MM.1S (cell line): ENCODE measurements at regions not wholly inside any gene's neighbourhood (a gene's known extent, or its start where the extent isn't known, plus 50 kb on each side); places are given as distances from the start of the nearest gene placed in this dataset.

ENCODE experiments used
- EZH2 ChIP-seq: fragments of 300-600 bp; sonication (generic); optimal IDR thresholded peaks from 2 replicates; pipeline ENCODE3; 2017; ENCODE audit warnings: low read depth, mild to moderate bottlenecking, antibody characterized with exemption, low read length, mixed read lengths
- EZH2phosphoT487 ChIP-seq: fragments of 300-600 bp; sonication (generic); IDR thresholded peaks from 2 replicates; pipeline ENCODE4 v1.6.1; 2018; ENCODE audit warnings: antibody characterized with exemption, low read length
- TF ChIP-seq, protein P1 (sequence below): fragments of 300-600 bp; sonication (generic); IDR thresholded peaks from 2 replicates; pipeline ENCODE4 v1.5.1; 2016; ENCODE audit warnings: antibody characterized with exemption, low read length, mixed read lengths

DNA sequence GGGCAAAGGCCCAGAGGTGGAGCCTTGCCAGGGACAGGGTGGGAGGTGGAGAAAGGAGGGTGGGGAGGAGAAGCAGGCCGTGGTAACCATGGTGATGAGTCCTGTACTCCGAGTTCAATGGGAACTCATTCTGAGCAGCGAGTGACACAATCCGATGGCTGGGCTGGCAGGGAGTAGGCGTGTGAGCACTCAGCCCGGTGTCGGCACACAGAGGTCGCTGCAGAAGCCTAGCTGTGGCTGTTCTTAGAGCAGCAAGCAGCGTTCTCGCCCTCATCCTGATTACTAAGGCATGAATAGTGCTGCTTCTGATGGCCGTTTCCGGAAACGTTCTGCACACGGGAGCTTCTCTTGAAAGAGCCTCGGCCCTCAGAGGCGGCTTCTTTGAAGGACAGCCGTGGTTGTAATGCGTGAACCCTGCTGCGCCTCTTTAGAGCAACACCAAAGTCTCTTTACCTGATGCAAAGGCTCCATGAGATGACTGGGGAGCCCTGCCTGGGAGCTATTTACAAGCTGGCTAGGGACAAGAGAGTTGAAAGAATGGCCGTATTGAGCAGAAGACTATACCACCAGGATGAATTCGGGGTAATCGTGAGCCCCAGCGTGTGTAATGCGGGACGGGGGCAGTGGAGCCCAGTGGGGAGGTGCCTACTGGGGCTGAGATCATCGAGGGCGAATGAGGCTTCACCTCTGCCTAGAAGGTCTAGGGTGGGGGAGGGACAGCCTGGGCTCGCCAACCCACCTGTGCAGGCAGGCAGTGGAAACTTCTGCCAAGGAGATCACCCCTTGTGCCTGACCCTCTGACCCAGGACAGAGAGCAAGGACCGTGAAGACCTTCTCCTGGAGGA is 72.8 kb upstream of the PAX7 start:
- TF ChIP-seq, protein P1, sequence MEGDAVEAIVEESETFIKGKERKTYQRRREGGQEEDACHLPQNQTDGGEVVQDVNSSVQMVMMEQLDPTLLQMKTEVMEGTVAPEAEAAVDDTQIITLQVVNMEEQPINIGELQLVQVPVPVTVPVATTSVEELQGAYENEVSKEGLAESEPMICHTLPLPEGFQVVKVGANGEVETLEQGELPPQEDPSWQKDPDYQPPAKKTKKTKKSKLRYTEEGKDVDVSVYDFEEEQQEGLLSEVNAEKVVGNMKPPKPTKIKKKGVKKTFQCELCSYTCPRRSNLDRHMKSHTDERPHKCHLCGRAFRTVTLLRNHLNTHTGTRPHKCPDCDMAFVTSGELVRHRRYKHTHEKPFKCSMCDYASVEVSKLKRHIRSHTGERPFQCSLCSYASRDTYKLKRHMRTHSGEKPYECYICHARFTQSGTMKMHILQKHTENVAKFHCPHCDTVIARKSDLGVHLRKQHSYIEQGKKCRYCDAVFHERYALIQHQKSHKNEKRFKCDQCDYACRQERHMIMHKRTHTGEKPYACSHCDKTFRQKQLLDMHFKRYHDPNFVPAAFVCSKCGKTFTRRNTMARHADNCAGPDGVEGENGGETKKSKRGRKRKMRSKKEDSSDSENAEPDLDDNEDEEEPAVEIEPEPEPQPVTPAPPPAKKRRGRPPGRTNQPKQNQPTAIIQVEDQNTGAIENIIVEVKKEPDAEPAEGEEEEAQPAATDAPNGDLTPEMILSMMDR, result no peak
- TF ChIP-seq EZH2, result no peak
- no peak for TF ChIP-seq EZH2phosphoT487
